ENCODE measurements at regions not wholly inside any gene's neighbourhood (a gene's known extent, or its start where the extent isn't known, plus 50 kb on each side); places are given as distances from the start of the nearest gene placed in this dataset.
"Not testable (repeated sequence)": the region's sequence is repeated elsewhere in the genome, so short reads cannot be mapped to it uniquely, and the experiment has no call there.

DNA sequence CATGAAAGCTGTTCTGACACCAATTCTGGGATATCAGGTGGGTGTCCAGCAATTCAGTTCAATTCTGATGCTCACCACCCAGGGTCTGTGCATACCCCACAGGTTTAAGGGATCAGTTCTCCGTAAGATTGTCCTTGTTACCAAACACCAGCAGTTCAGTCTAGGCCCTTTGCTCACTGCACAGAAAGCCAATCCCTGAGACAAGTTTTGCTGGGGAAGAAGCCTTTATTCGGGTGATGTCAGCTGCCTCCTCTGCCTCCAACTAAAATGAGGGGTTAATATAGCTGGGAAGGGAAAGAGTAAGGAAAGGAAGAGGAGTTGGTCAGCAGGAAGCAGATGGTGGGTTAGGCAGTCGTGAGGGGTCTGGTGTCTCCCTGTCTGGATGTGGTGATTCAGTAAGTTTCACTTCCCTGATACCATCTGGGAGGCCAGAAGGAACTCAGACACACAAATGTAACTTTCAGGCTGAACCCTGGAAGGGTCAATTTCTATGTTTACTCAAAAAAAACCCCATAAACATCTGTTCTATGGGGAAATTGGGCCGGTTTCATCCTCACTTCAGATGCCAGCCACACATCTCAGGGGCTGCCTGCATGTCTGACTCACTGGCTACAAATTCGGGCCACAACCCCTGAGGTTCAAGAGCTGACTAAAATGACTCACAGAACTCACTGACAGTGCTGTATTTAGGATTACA is 83.3 kb upstream of the PGBD5 start:
- DNase-seq: peak; percentile 82

DNA sequence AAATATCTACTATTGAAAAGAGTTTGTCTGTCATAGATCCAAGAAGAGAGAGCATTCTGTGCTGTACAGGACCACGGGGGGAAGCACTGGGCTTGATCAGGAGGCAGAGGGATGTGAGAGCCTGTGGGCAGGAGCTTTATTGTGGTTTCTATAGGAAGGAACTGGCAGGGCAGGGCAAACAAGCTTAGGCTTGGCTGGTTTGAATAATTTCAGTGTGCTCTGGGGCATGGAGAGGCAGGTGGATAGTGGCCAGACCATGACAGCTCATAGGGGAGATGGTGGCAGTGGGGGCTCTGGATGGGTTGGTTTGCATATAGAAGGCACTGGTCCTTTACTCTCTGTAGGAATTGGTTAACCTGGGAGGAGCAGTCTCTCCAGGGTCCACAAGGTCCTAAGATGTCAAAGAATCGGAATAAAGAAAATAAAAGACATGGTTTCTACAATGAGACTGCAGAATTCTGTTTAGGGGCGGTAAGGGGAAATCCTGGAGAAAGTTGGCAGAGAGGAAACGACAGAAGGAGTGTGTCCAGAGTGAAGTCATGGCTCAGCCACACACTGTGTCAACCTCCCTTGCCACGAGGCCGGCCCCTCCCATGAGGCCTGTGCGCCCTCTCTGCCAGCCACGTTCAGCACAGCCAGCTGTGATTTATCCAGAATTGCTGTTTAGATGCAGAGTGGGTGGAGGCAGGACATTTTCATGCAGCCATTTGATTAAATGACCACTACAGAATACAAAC is 81.7 kb upstream of the PGBD5 start:
- peak; percentile 79 for DNase-seq

DNA sequence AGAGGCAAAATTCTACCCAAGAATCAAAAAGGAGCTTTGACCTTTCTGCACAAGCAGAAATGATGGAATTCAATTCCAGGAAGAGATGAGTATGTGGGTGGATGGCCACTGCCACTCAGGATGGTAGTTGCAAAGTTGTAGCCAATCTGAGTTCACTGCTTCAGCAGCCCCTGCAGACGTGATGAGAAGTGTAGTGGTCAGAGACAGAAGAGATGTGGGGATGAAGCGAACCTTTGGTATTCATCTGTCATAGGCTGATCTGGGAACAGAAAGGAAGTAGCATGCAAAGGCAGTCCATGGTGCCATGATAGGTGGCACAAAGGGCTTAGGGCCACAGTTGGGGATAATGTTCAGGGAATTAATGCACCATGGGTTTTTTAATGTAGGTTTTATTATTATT is 81.1 kb upstream of the PGBD5 start:
- no peak for DNase-seq

DNA sequence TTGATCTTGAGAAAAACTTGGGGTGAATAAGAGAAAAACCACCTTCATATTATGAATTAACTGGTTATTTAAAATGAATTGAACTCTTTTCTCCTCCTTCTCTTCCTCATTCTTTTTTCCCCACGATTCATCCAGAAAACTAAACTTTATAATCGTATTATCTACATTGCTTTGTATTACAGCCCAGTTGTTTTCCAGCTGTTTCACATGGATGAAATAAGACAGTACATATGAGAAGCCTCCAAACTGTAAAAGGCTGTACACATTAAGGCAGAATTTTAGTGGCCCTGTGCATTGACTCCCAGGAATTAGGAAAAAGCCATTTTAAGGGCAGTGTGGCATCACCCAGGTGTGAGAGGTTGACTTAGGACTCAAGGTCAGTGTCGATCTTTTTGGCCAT is 80.3 kb upstream of the PGBD5 start:
- DNase-seq: no peak

DNA sequence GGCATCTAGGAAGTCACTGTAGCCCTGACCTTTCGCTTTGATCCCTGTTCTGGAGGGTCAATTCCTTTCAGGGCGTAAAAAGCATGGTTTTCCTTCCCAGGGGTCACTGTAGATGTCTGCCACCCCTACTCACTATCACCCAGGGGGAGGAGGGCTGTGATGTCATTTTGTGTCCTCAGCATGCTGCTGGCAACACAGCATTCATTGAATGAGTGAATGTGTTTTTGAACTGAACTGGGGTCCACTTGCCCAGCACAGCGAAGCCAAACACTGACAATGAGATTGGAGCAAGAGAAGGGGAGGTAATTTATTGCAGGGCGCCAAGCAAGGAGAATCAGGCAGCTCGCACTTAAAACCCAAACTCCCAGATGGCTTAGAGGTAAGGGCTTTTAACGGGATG is 78.2 kb upstream of the PGBD5 start:
- DNase-seq: no peak

DNA sequence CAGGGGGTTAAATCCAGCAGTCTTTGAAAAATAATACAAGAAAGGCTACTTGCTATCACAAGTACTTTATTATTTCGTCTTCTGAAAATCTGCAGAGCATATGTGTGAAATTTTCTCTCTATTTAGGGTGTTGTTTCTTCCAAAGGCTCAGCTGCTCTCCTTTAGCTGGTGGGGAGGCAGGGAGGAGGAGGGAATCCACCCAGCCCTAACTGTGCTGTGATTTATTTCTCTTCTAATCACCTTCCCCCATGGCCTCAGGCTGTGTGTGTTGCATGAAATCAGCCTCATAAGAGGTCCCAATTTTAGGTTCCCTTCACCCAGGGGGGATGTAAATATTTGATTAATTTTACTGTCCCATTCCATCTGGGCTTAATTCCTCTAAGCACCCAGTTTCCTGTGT is 77.6 kb upstream of the PGBD5 start:
- DNase-seq: no peak

DNA sequence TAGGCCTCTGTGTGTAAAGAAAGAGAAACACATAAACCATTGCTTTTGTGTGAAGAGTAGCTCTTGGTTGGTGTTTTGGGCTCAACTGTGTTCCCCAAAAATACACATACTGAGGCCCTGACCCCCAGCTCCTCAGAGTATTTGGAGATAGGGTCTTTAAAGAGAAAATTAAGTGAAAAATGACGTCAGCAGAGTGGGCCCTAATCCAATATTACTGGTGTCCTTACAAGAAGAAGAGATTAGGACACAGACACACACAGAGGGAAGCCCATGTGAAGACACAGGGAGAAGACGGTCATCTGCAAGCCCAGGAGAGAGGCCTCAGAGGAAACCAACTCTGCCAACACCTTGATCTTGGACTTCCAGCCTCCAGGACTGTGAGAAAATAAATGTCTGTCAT is 76.9 kb upstream of the PGBD5 start:
- DNase-seq: no peak

DNA sequence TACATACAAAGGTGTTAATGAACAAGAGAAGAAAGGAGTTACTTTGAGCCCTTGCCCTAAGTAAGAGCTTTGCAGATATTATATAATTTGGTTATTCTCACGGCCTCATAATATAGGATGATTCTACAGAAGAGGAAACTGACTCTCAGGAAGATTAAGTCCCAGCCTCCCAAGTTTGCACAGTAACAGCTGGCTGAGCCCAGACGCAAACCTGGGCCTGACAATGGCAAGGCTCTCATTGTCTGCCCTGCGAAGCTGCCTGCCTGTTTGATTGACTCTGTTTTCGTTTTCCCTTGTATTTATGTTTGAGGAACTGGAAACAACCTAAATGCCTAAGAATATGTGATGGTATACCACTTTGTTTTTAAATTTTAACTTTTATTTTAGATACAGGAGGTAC is 76.2 kb upstream of the PGBD5 start:
- DNase-seq: no peak

DNA sequence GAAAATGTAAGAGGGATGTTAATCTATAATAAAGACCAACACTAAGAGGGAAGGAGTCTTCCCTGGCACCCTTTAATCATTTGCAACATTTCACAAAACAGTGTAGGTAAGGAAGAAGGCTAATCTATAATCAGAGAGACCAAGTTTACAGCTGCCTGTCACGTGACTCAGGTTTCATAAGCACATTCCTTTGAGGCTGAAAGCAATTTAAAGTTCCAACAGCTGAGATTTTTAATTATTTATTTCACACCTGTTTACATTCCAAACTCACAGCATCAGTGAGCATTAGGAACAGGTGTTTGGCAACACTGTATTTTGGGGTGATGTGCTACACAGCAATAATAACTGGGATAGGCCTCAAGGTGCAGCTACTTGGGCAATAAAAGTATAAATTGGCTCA is 75.7 kb upstream of the PGBD5 start:
- no peak for DNase-seq

DNA sequence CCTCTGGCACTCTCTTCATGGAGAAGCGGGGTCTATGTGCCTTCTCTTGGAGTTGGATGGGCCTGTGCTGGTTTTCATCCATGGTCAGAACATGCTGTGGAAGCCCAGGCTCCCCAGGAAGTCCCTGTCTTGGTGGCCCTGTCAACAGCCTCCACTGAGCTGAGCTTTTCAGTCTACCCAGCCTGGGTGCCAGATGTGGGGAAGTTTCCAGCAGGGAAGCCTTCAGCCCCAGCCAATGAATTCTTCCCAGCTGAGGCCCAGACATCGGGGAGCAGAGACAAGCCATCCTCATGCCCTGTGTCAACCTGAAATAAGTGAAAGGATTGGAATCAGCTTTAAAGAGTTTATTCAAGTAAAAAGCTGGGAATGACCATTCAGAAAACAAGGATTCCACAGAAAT is 75.1 kb upstream of the PGBD5 start:
- DNase-seq: no peak

DNA sequence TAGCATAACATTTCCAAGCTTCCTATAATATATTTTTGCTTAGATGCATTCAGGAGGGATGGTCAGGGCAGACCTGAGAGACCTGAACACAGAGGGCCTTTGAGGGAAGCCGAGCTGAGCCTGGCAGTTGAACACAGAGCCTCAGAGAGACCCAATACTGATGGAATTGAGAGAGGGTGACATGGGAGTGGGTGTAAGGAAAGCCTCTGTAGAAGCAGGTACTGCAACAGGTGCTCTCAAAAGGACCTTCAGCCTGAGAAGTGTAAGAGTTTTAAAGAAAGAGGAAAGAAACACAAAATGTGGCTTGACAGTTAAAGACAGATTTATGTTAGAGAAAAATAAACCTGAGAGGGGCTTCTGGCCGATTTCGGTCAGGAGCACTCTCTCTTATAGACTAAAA is 73.9 kb upstream of the PGBD5 start:
- DNase-seq: no peak

DNA sequence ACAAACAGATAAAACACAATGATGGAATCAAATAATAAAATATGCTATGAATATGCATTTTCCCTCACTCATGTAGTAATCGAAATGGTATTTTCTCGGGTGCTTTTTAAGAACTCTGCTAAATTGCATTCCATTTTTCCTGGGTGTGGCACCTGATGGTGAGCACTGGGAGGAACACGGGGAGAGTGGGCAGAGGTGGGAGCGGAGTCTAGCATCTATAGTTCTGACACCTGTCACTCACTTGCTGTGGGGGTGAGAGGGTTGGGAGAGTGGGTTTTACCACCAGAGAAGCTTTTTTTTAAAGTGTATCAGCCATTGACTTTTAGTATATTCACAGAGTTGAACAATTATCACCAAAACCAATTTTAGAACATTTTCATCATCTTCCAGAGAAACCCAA is 73.4 kb upstream of the PGBD5 start:
- DNase-seq: no peak

DNA sequence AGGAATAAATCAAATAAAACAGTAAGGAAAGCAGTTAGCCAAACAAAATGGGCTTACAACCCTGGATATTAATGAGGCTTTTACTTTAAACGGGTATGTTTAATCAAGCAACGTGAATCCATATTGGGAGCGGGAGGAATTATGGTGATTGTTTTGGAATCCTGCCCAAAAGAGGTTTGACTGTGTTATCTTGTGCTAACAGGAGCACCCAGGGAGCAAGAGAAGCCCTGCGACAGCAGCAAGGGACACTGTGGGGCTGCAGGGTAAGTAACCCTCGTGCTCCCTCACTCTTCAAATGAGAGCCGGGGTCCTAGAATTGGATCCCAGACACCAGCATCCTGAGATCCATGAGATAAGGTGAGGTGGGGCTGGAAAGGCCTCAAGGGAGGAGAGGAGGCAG is 72.6 kb upstream of the PGBD5 start:
- DNase-seq: no peak

DNA sequence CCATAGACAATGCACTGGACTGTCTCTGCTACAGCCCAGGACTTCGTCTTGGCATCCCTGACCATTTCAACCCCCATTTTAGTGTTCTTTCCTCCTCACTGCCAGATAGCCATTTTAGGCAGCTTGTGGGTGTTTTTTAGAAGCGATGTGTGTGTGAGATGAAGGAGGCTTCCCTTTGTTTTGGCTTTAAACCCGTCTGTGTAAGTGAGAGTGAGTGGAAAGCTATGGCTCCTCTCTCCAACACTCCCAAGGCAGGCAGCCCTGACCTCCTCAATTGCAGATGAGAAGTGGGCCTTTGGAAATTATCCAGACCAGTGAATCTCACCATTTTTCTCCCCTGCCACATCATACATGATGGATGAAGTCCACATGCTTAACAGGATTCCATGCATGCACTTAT is 70.3 kb upstream of the PGBD5 start:
- no peak for DNase-seq

DNA sequence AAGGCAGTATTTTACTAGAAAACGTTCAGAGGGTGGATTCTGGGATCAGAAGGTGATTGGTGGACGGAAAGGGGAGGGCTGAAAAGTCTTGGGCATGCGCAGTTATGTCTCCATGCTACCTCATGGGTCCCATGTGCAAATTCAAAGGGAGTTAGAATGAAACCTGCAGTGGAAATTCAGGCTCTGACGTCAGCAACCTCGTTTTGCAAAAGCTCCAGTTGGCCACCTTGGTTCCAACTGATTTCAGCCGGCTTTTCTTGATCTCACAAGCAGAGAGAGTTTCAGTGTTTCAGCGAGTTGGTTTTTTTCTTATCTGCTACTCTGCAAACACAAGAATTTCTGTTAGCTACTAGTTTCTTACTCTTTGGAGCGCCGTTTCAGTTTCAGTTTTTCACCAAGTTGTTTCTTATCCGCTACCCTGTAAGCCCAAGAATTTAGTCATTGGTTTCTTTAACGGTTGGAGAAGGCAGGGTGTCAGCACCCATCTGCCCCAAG is 69.8 kb upstream of the PGBD5 start:
- DNase-seq: no peak

DNA sequence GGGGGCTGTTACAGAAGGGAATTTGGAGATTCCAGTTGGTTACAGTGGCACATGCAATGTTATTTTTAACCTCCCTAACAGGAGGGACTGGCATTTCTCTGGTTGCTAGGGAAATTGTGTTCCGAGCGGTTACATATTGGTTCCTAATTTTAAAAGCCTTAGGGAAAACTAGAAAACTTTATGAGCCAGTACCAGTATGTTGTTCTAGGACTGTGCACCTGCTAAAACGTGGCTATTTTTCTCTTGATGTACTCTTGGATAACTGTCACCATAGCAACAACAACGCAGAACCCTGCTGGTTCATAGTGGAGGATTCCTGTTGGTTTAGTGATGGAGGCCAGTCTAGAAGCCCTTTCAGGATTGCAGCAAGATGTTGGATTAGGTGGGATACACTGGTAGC is 68.9 kb upstream of the PGBD5 start:
- no peak for DNase-seq

DNA sequence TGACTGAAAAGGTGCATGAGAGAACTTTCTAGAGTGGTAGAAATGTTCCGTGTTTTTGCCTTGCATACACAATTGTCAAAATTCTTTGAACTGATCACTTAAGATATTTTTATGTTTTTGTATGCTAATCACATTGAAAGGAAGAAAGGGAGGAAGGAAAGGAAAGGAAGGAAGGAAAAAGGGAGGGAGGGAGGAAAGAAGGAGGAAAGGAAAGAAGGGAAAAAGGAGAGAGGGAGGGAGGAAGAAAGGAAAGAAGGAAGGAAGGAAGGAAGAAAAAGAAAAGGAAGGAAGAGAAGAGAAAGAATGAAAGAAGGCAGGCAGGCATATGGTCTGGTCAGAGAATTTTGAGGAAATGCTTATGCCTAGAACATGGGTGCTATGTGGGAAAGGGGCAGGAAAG is 68.4 kb upstream of the PGBD5 start:
- DNase-seq: no peak

DNA sequence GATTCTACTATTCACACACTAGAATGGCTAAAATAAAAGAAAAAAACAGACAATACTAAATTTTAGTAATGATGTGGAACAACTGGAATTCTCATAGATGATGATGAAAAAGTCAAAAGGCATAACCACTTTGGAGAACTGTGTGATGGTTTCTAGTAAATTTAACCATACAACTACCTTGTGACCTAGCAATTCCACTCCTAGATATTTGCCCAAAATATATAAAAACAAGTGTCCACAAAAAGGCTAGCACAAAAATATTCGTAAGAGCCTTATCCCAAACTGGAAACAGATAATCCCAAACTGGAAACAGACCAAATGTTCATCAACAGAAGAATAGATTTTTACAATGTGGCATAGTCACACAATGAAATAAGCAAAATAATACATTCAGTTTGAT is 67.9 kb upstream of the PGBD5 start:
- DNase-seq: no peak

DNA sequence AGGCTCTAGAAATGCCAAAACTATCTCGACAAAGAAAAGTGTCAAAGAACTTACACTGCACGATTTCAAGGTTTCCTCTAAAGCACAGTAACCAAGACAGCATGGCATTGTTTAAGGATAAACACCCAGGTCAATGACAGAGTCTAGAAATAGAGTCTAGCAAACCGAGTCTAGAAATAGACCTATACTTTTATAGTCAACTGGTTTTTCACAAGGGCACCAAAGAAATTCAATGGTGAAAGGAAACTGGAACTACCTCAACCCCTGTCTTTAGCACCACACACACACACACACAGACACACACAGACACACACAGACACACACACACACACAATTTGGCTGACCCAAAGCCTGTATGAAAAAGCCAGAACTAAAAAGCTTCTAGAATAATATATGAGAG is 67.1 kb upstream of the PGBD5 start:
- no peak for DNase-seq

DNA sequence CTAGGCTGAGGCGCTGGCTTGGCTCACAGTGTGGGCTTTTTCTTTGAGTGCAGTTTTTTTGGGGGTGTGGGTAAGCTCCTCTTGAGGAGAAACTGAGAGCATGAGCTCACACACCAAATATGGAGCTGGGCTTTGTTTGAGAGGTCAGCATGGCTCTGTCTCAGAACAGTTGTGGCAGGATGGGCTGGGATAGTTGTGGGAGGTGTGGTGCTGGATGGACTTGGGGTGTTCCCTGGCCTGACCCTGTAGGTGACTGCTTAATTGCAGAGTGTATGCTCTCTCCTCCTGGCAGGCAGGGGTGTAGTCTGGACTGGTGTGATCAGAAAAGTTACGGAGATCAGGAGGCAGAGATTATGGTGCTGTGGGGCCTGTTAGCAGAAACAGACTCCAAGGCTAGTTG is 64.3 kb upstream of the PGBD5 start:
- DNase-seq: no peak

DNA sequence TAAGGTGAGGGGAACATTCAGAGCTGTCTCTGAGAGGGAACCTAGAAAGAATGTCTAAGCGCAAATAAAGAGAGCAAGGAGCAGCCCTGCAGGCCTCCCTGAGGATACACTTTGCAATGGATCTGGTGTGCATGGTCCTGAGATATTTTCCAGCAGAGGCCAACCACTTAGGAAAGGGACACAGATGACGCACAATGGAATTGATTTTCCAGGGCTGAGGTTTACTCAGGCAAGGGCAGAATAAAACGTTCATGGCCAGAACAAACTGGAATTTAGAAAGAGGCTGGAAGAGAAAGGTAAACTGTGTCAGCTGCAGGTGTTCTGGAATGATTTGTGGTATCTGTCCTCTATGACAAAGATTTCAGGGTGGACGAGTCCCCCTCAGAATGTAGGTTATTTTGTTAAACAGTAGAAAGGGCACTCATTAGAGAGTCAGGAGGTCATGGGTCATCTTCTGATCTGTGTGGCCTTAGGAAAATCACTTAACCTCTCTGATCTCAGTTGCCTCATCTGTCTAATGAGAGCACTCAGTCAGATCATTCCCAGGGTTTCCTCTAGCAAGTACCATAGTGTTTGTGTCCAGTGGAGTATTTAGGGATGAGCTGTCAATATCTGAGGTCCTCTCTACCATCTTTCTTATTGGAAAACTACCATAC is 61.8 kb upstream of the PGBD5 start:
- DNase-seq: no peak

DNA sequence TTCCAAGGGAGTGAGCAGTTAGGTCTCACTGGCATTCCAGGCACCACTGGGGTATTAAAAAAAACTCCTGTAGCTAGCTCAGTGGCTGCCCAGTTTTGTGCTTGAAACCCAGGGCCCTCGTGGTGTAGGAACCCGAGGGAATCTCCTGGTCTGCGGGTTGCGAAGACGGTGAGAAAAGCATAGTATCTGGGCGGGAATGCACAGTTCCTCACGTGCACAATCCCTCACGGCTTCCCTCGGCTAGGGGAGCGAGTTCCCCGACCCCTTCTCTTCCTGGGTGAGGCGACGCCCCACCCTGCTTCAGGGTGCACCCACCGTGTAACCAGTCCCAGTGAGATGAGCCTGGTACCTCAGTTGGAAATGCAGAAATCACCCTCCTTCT is 50.5 kb upstream of the PGBD5 start:
- DNase-seq: no peak

DNA sequence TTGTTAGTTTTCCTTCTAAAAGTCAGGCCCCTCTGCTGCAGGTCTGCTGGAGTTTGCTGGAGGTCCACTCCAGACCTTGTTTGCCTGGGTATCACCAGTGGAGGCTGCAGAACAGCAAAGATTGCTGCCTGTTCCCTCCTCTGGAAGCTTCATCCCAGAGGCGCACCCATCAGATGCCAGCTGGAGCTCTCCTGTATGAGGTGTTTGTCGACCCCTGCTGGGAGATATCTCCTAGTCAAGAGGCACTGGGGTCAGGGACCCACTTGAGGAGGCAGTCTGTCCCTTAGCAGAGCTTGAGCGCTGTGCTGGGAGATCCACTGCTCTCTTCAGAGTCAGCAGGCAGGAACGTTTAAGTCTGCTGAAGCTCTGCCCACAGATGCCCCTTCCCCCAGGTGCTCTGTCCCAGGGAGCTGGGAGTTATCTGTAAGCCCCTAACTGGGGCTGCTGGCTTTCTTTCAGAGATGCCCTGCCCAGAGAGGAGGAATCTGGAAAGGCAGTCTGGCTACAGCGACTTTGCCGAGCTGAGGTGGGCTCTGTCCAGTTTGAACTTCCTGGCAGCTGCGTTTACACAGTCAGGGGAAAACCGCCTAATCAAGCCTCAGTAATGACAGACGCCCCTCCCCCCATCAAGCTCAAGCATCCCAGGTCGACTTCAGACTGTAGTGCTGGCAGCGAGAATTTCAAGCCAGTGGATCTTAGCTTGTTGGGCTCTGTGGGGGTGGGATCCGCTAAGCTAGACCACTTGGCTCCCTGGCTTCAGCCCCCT is 49.9 kb upstream of the PGBD5 start:
- not testable (repeated sequence) for DNase-seq
